ENCODE measurements at regions not wholly inside any gene's neighbourhood (a gene's known extent, or its start where the extent isn't known, plus 50 kb on each side); places are given as distances from the start of the nearest gene placed in this dataset.

- no peak overlapping the region for H3K27ac Mint-ChIP-seq
- no peaks in the 10 kb centered on the region for H3K9me3 Mint-ChIP-seq
- H3K27me3 Mint-ChIP-seq (ENCODE audit: low read depth, poor library complexity): no peaks in the 10 kb centered on the region
- TF ChIP-seq, protein P1, sequence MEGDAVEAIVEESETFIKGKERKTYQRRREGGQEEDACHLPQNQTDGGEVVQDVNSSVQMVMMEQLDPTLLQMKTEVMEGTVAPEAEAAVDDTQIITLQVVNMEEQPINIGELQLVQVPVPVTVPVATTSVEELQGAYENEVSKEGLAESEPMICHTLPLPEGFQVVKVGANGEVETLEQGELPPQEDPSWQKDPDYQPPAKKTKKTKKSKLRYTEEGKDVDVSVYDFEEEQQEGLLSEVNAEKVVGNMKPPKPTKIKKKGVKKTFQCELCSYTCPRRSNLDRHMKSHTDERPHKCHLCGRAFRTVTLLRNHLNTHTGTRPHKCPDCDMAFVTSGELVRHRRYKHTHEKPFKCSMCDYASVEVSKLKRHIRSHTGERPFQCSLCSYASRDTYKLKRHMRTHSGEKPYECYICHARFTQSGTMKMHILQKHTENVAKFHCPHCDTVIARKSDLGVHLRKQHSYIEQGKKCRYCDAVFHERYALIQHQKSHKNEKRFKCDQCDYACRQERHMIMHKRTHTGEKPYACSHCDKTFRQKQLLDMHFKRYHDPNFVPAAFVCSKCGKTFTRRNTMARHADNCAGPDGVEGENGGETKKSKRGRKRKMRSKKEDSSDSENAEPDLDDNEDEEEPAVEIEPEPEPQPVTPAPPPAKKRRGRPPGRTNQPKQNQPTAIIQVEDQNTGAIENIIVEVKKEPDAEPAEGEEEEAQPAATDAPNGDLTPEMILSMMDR (IDR thresholded peaks at IDR 0.05): no peak
- H3K4me3 Mint-ChIP-seq: no peak overlapping the region
- H3K36me3 Mint-ChIP-seq (ENCODE audit: low read depth): no peaks in the 10 kb centered on the region
- no peak for DNase-seq
- peaks cover 3% of the 10 kb centered on the region for H3K4me1 Mint-ChIP-seq
These were observed 69.3 kb upstream of the PDE5A start for GRCh38 chr4:119697887-119698393.

GRCh38 chr4:119696963-119697362 lies 68.4 kb upstream of the PDE5A start:
- peaks cover 3% of the 10 kb centered on the region for H3K4me1 Mint-ChIP-seq
- H3K27ac Mint-ChIP-seq: no peak overlapping the region
- H3K4me3 Mint-ChIP-seq: no peak overlapping the region
- no peaks in the 10 kb centered on the region for H3K36me3 Mint-ChIP-seq (ENCODE audit: low read depth)
- no peaks in the 10 kb centered on the region for H3K9me3 Mint-ChIP-seq
- TF ChIP-seq, protein P1 (IDR thresholded peaks at IDR 0.05): no peak
- H3K27me3 Mint-ChIP-seq (ENCODE audit: low read depth, poor library complexity): no peaks in the 10 kb centered on the region
- DNase-seq: no peak

DNA sequence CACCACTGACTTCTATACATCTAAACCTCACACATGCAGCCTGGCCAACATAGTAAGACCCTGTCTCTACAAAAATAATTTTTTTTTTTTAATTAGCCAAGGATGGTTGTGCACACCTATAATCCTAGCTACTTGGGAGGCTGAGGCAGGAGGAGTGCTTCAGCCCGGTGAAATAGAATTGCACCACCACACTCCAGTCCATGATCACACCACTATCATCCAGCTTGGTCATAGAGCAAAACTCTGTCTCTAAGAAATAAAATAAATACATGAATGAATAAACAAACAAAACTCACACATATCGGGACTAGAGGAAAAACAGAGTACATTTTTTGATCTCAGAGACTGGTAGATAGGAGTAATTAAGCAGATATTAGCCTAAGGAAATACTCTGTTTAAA lies 66.6 kb upstream of the PDE5A start:
- H3K4me1 Mint-ChIP-seq: peaks cover 3% of the 10 kb centered on the region
- no peak overlapping the region for H3K27ac Mint-ChIP-seq
- no peaks in the 10 kb centered on the region for H3K27me3 Mint-ChIP-seq (ENCODE audit: low read depth, poor library complexity)
- H3K4me3 Mint-ChIP-seq: no peak overlapping the region
- DNase-seq: no peak
- peaks cover 14% of the 10 kb centered on the region for H3K9me3 Mint-ChIP-seq
- H3K36me3 Mint-ChIP-seq (ENCODE audit: low read depth): peaks cover 9% of the 10 kb centered on the region
- TF ChIP-seq, protein P1 (IDR thresholded peaks at IDR 0.05): no peak

DNA sequence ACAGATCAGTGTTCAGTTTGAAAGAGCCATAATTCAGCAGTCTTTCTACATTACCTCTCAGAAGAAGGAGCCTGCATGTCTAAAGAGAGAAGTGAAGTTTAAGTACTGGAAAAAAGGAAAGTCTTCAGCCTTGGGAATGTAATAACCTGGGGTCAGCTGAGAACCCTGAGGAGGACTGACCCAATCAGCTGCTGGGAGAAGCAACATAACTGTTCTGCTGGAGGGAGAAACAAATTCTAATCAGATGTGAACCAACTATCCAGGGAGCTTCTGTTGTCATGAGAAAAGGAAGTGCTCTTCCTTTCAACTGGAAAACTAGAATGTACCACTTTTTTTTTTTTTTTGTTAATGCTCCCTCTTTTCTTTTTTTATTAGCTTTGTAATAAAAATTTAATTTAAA lies 64.5 kb upstream of the PDE5A start:
- H3K27ac Mint-ChIP-seq: no peak overlapping the region
- TF ChIP-seq, protein P1 (IDR thresholded peaks at IDR 0.05): no peak
- peaks cover 10% of the 10 kb centered on the region for H3K36me3 Mint-ChIP-seq (ENCODE audit: low read depth)
- no peak overlapping the region for H3K4me3 Mint-ChIP-seq
- no peaks in the 10 kb centered on the region for H3K27me3 Mint-ChIP-seq (ENCODE audit: low read depth, poor library complexity)
- no peak for DNase-seq
- H3K4me1 Mint-ChIP-seq: peaks cover 3% of the 10 kb centered on the region
- H3K9me3 Mint-ChIP-seq: peaks cover 16% of the 10 kb centered on the region

DNA sequence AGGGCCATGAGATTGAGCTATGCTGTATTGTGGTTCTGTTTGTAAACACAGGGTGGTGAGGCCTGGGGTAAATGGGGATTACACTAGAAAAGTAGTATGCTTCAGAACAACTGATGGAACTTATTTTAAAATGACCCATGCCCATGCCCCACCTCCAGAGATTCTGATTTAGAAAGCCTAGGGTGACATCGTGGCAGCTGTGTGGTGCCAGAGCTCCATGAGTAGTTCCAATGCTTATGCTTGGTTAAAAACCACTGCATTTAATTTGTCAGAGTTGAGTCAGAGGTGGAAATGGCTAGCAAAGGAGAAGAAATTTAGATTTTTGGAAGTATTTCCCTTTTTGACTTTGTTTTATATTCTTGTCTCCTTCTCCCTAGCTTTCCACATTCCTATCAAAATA lies 63.4 kb upstream of the PDE5A start:
- Mint-ChIP-seq H3K4me3 (no peak overlapping the region), H3K9me3 (peaks cover 16% of the 10 kb centered on the region), H3K27me3 (ENCODE audit: low read depth, poor library complexity) (no peaks in the 10 kb centered on the region), H3K27ac (no peak overlapping the region), H3K36me3 (ENCODE audit: low read depth) (peaks cover 10% of the 10 kb centered on the region), H3K4me1 (peaks cover 3% of the 10 kb centered on the region)
- TF ChIP-seq, protein P1 (IDR thresholded peaks at IDR 0.05): no peak
- DNase-seq: no peak

DNA sequence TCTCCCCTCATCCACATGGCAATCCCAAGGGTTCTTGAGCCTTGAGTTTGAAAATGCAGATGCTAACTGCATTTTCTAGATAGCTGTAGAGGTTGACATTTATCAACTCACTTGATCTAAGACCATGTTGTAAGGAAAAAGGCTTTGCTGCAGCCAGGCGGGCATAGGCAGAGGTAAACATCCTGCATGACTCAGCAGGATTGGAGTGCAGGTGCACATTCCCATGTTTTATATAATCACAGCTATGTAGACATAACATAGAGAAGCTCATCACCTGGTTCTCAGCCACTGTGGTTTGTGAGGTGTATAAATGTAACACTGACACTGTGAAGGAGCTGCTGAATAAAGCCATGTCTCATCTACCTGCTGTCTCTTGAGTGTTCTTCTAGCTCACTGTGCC lies 62.3 kb upstream of the PDE5A start:
- Mint-ChIP-seq H3K27ac (no peak overlapping the region), H3K4me3 (no peak overlapping the region), H3K27me3 (ENCODE audit: low read depth, poor library complexity) (no peaks in the 10 kb centered on the region), H3K4me1 (peaks cover 3% of the 10 kb centered on the region), H3K9me3 (peaks cover 19% of the 10 kb centered on the region), H3K36me3 (ENCODE audit: low read depth) (peaks cover 10% of the 10 kb centered on the region)
- TF ChIP-seq, protein P1 (IDR thresholded peaks at IDR 0.05): no peak
- no peak for DNase-seq
